Osteoblast (primary cell): ENCODE measurements at regions not wholly inside any gene's neighbourhood (a gene's known extent, or its start where the extent isn't known, plus 50 kb on each side); places are given as distances from the start of the nearest gene placed in this dataset.

Experiments
- DNase-seq: peaks from one replicate; pipeline ENCODE4 v3.0.0; 2011; ENCODE audit warnings: low spot score, mixed read lengths; ENCODE audit not compliant: insufficient read length; ENCODE audit errors: missing footprints
- H2AFZ ChIP-seq: 2 replicates; pipeline ENCODE4 v1.6.0; 2011; ENCODE audit warnings: mild to moderate bottlenecking, low read length
- H3K27ac ChIP-seq: 2 replicates; pipeline ENCODE4 v1.5.1; 2011; ENCODE audit warnings: mild to moderate bottlenecking, low read depth, low read length, moderate library complexity
- H3K27me3 ChIP-seq: 2 replicates; pipeline ENCODE4 v1.6.0; 2012; ENCODE audit warnings: mild to moderate bottlenecking, control low read depth, inconsistent platforms, low read length, moderate library complexity; ENCODE audit not compliant: insufficient read depth
- H3K36me3 ChIP-seq: 2 replicates; pipeline ENCODE4 v1.5.1; 2011; ENCODE audit warnings: mild to moderate bottlenecking, low read length, control low read depth, moderate library complexity; ENCODE audit not compliant: insufficient read depth
- H3K4me1 ChIP-seq: 2 replicates; pipeline ENCODE4 v1.5.1; 2011; ENCODE audit warnings: mild to moderate bottlenecking, low read length, control low read depth, moderate library complexity; ENCODE audit not compliant: insufficient read depth
- H3K4me2 ChIP-seq: 2 replicates; pipeline ENCODE4 v1.6.0; 2011; ENCODE audit warnings: mild to moderate bottlenecking, low read length; ENCODE audit not compliant: insufficient read depth
- H3K4me3 ChIP-seq: fragments of 200-600 bp; sonication (generic); 3 replicates; pipeline ENCODE4 v1.5.1; 2012; ENCODE audit warnings: mild to moderate bottlenecking, low read length, inconsistent platforms; ENCODE audit not compliant: insufficient read depth
- H3K79me2 ChIP-seq: 2 replicates; pipeline ENCODE4 v1.6.0; 2012; ENCODE audit warnings: mild to moderate bottlenecking, low read length, control low read depth, inconsistent platforms; ENCODE audit not compliant: insufficient read depth
- H3K9me3 ChIP-seq: 2 replicates; pipeline ENCODE4 v1.5.1; 2011; ENCODE audit warnings: low read depth, low read length, control low read depth
- H4K20me1 ChIP-seq: 2 replicates; pipeline ENCODE4 v1.6.0; 2012; ENCODE audit warnings: mild to moderate bottlenecking, low read length, control low read depth; ENCODE audit not compliant: insufficient read depth
- TF ChIP-seq, protein P1 (sequence below): IDR thresholded peaks from 2 replicates; pipeline ENCODE4 v1.5.1; 2011; ENCODE audit warnings: mild to moderate bottlenecking, low read depth, low read length, moderate library complexity; ENCODE audit errors: extremely low read depth

DNA sequence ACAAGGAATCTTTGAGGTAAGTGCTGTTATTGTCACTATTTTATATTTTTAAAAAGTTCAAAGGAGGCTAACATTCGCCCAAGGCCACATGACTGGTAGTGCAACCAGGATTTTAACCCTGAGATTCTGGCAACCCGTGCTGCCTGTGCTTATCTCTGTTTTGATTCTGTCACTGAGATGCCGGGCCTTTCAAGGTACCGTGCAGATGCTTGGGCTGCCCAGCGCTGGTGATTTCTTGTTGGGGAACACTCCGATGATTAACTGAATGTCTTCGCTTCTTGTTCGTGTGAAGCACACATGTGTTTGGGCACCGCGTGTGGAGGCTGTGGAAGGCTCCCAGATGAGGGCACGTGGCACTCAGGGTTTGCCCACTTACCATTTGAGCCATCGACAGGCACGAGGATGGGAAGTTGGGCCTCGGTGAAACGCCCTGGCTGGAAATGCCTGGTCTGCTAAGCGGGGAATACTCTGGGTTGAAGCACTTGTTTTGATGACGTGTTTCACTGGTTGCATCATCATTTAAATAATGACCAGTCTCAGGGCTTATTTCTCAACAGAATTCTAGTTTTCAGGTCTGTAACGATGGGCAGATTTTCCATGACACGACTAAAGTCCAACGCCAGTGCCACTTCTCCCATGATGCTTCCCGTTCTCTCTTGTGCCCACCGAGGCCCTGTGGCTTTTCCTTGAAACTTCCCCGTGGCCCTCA is 392.7 kb downstream of the FGF9 start:
- Histone ChIP-seq H3K9me3 (no peaks in the 10 kb centered on the region), H3K4me3 (no peak overlapping the region), H3K4me2 (no peak overlapping the region), H2AFZ (no peak overlapping the region), H3K27ac (no peak overlapping the region), H4K20me1 (no peaks in the 10 kb centered on the region), H3K79me2 (no peaks in the 10 kb centered on the region), H3K27me3 (no peaks in the 10 kb centered on the region), H3K36me3 (no peaks in the 10 kb centered on the region), H3K4me1 (no peaks in the 10 kb centered on the region)
- TF ChIP-seq, protein P1, sequence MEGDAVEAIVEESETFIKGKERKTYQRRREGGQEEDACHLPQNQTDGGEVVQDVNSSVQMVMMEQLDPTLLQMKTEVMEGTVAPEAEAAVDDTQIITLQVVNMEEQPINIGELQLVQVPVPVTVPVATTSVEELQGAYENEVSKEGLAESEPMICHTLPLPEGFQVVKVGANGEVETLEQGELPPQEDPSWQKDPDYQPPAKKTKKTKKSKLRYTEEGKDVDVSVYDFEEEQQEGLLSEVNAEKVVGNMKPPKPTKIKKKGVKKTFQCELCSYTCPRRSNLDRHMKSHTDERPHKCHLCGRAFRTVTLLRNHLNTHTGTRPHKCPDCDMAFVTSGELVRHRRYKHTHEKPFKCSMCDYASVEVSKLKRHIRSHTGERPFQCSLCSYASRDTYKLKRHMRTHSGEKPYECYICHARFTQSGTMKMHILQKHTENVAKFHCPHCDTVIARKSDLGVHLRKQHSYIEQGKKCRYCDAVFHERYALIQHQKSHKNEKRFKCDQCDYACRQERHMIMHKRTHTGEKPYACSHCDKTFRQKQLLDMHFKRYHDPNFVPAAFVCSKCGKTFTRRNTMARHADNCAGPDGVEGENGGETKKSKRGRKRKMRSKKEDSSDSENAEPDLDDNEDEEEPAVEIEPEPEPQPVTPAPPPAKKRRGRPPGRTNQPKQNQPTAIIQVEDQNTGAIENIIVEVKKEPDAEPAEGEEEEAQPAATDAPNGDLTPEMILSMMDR = no peak
- DNase-seq = no peak

DNA sequence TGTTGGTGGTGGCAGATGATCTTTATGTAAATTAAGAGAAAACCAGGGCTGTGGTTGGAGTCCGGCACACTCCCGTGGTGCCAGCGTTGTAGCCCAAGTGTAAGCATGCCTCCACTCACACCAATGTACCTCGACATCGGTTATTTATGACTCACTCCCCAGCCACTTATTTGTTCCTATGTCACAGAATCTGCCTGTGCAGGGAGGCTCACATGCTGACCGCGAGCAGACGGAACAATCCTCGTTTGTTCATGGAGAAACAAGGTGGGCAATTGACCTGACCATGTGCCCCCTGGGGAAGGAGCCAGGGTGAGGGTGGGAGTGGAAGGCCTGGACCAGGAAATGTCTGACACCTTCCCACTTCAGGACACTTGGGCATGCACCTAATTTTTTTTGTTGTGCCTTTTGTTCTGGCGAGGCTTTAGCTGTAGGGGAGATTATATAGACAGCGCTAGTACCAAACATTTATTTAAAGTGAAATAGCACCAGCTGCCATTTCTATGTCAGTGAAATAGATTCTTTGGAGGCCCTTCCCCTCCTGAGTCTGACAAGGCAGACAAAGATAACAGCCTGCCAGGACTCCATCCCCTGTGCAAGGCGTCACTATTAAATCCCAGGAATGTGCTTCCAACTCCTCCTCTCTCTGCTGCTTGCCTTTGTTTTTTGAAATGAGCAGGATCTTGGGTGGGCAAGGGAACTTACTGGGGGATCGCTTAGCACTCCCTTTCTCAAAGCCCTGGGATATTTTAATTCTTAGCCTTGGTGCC is 394.2 kb downstream of the FGF9 start:
- Histone ChIP-seq H3K4me1 (no peaks in the 10 kb centered on the region), H3K36me3 (no peaks in the 10 kb centered on the region), H3K4me2 (no peak overlapping the region), H3K27ac (no peak overlapping the region), H3K4me3 (no peak overlapping the region), H2AFZ (no peak overlapping the region), H4K20me1 (no peaks in the 10 kb centered on the region), H3K79me2 (no peaks in the 10 kb centered on the region), H3K27me3 (no peaks in the 10 kb centered on the region), H3K9me3 (no peaks in the 10 kb centered on the region)
- TF ChIP-seq, protein P1 = no peak
- DNase-seq = no peak

DNA sequence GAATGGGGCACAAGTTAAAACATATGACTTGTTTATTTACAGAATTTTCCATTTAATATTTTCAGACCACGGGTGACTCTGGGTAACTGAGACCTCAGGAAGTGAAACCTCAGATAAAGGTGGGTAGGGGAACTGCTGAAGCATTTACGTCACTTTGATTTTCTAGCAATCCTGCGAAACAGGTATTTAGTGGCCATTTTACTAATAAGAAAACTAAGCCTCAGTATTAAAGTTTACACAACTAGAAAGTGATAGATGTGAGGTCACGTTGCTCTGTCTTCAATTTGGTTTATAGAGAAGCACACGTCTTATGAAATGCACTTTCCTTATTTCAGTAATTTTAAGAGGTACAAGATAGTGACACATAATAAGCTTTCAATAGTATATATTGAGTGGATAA is 402.8 kb downstream of the FGF9 start:
- Histone ChIP-seq H3K4me2 (no peak overlapping the region), H3K27me3 (no peaks in the 10 kb centered on the region), H3K36me3 (no peaks in the 10 kb centered on the region), H2AFZ (no peak overlapping the region), H3K4me3 (no peak overlapping the region), H3K9me3 (no peaks in the 10 kb centered on the region), H4K20me1 (no peaks in the 10 kb centered on the region), H3K27ac (no peak overlapping the region), H3K4me1 (no peaks in the 10 kb centered on the region), H3K79me2 (no peaks in the 10 kb centered on the region)
- DNase-seq = no peak
- TF ChIP-seq, protein P1 = no peak

DNA sequence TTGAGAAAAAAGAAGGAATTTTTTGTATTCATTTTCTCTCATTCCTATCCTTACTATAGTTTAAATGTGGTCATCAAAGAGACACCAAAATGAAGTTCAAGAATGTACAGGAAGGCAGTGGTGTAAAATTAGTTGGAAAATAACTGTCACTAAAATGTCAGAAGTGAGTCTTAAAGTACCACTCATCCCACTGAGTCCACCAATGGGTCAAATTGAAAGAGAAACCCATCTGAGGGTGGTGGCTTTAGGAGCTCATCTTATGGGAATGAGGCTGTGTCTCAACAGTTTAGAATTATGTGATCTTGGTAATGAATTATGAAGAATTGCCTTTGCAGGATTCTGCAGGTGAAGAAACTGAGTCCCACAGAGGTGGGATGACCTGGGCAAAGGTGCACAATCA is 403.5 kb downstream of the FGF9 start:
- Histone ChIP-seq H3K27me3 (no peaks in the 10 kb centered on the region), H3K79me2 (no peaks in the 10 kb centered on the region), H3K27ac (no peak overlapping the region), H3K4me1 (no peaks in the 10 kb centered on the region), H3K9me3 (no peaks in the 10 kb centered on the region), H3K4me2 (no peak overlapping the region), H3K4me3 (no peak overlapping the region), H3K36me3 (no peaks in the 10 kb centered on the region), H2AFZ (no peak overlapping the region), H4K20me1 (no peaks in the 10 kb centered on the region)
- DNase-seq = no peak
- TF ChIP-seq, protein P1 = no peak
